ENCODE measurements at regions not wholly inside any gene's neighbourhood (a gene's known extent, or its start where the extent isn't known, plus 50 kb on each side); places are given as distances from the start of the nearest gene placed in this dataset.

DNA sequence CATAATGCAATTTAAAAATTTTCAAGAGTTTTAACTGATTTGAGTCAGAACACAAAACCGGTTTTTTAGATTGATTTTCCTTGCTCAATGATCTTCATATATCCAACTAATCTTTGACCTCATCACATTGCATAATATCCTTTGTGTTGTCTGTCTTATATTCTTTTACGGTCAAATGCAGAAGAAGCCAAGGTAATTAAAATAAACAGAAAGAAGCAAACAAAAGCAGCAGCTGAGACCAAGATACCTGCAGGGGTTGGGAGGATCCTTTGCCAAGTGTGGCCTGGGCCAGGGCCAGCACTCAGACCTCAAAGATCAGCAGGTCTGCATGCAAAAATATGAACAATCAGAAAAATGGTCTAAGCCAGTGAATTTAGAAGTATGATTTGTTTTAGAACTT, 428.9 kb upstream of the NETO1 start:
- Histone ChIP-seq H3K27me3 (ENCODE audit: insufficient read depth, low read length) (no peaks in the 10 kb centered on the region), H3K4me3 (ENCODE audit: low read length) (no peak overlapping the region), H3K4me1 (ENCODE audit: insufficient read depth, low read length) (no peaks in the 10 kb centered on the region), H3K9me3 (ENCODE audit: insufficient read depth, low read depth, low read length) (no peaks in the 10 kb centered on the region), H3K27ac (ENCODE audit: low read depth, low read length) (no peak overlapping the region), H3K36me3 (ENCODE audit: insufficient read depth, low read length) (no peaks in the 10 kb centered on the region), H3K9ac (ENCODE audit: low read depth, low read length) (no peak overlapping the region)
- WGBS = 96% methylated on average over 2 of the region's 2 CpGs

DNA sequence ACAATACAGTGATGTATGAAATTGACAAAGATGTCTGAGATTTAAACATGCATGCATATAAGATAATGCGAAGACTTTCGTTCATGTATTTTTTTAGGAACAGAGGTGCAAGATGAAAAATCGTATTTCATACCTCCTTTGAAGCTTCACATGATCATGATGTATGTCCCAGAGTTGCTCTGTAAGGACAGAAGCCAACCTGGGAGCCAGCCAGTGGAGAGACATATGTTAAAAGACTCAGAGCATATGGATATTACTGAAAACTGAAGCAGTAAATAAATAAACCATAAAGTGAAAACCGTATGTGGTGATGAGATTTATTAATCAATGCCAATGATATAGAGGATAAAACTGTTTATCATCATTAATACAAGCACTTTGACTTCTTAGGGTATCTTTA, 424.4 kb upstream of the NETO1 start:
- 78% methylated on average over 3 of the region's 4 CpGs for WGBS
- H3K4me3 ChIP-seq (ENCODE audit: low read length) = no peak overlapping the region
- H3K36me3 ChIP-seq (ENCODE audit: insufficient read depth, low read length) = no peaks in the 10 kb centered on the region
- no peaks in the 10 kb centered on the region for H3K4me1 ChIP-seq (ENCODE audit: insufficient read depth, low read length)
- H3K9ac ChIP-seq (ENCODE audit: low read depth, low read length) = no peak overlapping the region
- H3K27ac ChIP-seq (ENCODE audit: low read depth, low read length) = no peak overlapping the region
- H3K27me3 ChIP-seq (ENCODE audit: insufficient read depth, low read length) = no peaks in the 10 kb centered on the region
- H3K9me3 ChIP-seq (ENCODE audit: insufficient read depth, low read depth, low read length) = no peaks in the 10 kb centered on the region

DNA sequence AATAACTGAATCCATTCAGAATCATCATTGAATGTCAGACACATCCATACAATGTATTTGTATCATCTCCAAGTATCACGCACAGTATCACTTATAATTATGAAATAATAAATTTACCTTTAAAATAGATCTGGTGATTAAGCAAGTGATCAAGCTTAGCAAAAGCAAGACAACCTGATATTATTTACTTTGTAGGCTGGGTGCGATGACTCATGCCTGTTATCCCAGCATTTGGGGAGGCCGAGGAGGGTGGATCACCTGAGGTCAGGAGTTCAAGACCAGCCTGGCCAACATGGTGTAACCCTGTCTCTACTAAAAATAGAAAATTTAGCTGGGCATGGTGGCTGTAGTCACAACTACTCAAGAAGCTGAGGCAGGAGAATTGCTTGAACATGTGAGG, 421.0 kb upstream of the NETO1 start:
- no peak overlapping the region for H3K9ac ChIP-seq (ENCODE audit: low read depth, low read length)
- WGBS = 98% methylated on average over 2 of the region's 3 CpGs
- no peak overlapping the region for H3K4me3 ChIP-seq (ENCODE audit: low read length)
- H3K36me3 ChIP-seq (ENCODE audit: insufficient read depth, low read length) = no peaks in the 10 kb centered on the region
- no peaks in the 10 kb centered on the region for H3K9me3 ChIP-seq (ENCODE audit: insufficient read depth, low read depth, low read length)
- H3K27me3 ChIP-seq (ENCODE audit: insufficient read depth, low read length) = no peaks in the 10 kb centered on the region
- no peaks in the 10 kb centered on the region for H3K4me1 ChIP-seq (ENCODE audit: insufficient read depth, low read length)
- no peak overlapping the region for H3K27ac ChIP-seq (ENCODE audit: low read depth, low read length)

DNA sequence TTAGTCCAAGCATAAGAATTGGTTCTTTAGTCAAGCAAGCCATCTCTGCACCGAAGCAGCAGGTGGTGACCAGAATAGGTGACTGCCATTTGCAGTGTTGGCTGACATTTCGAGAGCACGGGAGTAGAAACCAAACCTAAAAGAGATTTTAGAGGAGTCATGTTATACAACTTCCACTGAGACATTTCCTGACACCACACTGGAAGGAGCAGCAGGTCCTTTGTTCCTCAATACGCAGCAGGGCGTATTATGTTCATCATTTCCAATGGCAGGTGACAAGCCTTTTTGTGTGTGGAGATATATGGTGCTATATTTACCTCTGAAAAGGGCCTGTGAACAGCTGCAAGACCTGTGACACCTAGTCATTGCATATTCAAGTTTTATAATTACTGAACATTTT, 418.8 kb upstream of the NETO1 start:
- H3K27ac ChIP-seq (ENCODE audit: low read depth, low read length) = no peak overlapping the region
- no peak overlapping the region for H3K9ac ChIP-seq (ENCODE audit: low read depth, low read length)
- H3K4me3 ChIP-seq (ENCODE audit: low read length) = no peak overlapping the region
- no peaks in the 10 kb centered on the region for H3K9me3 ChIP-seq (ENCODE audit: insufficient read depth, low read depth, low read length)
- H3K27me3 ChIP-seq (ENCODE audit: insufficient read depth, low read length) = no peaks in the 10 kb centered on the region
- WGBS = 96% methylated on average over 5 of the region's 5 CpGs
- H3K36me3 ChIP-seq (ENCODE audit: insufficient read depth, low read length) = no peaks in the 10 kb centered on the region
- no peaks in the 10 kb centered on the region for H3K4me1 ChIP-seq (ENCODE audit: insufficient read depth, low read length)

DNA sequence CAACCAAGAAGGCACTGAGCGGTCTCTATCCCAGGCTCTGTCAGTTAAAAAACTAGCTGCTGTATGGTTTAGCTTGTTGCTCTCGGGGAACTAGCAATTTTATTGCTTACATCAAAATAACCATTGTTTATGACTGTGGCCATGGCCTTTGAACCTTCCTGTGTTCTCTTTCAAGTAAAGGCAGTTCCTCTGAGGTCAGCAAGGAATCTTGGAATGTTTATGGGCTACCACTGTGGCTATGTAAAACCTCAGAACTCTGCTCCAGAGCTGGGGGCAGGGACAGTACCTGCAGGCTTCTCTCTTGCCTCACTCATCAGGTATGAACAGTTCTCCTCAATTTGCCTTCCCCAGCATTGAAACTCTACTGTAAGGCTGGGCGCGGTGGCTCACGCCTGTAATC, 416.0 kb upstream of the NETO1 start:
- Histone ChIP-seq H3K9me3 (ENCODE audit: insufficient read depth, low read depth, low read length) (no peaks in the 10 kb centered on the region), H3K9ac (ENCODE audit: low read depth, low read length) (no peak overlapping the region), H3K36me3 (ENCODE audit: insufficient read depth, low read length) (no peaks in the 10 kb centered on the region), H3K4me1 (ENCODE audit: insufficient read depth, low read length) (no peaks in the 10 kb centered on the region), H3K27me3 (ENCODE audit: insufficient read depth, low read length) (no peaks in the 10 kb centered on the region), H3K27ac (ENCODE audit: low read depth, low read length) (no peak overlapping the region), H3K4me3 (ENCODE audit: low read length) (no peak overlapping the region)
- 96% methylated on average over 5 of the region's 5 CpGs for WGBS

DNA sequence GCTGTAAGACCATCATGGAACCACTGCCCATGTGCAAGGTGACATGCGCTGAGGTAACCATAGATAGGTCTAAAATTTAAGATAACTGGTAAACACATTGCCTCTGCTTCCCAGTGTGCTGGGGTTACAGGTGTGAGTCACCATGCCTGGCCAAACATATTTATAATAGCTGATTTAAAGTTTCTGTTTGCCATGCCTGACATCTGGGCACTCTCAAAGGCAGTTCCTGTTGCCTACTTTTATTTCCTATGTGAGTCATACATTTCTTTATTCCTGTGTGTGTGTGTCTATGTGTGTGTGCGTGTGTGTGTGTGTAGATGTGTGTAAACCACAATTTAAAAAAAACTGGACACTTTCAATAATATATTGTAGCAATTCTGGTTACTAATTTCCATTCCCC, 415.2 kb upstream of the NETO1 start:
- H3K4me3 ChIP-seq (ENCODE audit: low read length) = no peak overlapping the region
- no peak overlapping the region for H3K9ac ChIP-seq (ENCODE audit: low read depth, low read length)
- 100% methylated on average over 1 of the region's 2 CpGs for WGBS
- no peak overlapping the region for H3K27ac ChIP-seq (ENCODE audit: low read depth, low read length)
- H3K4me1 ChIP-seq (ENCODE audit: insufficient read depth, low read length) = no peaks in the 10 kb centered on the region
- H3K9me3 ChIP-seq (ENCODE audit: insufficient read depth, low read depth, low read length) = no peaks in the 10 kb centered on the region
- no peaks in the 10 kb centered on the region for H3K36me3 ChIP-seq (ENCODE audit: insufficient read depth, low read length)
- no peaks in the 10 kb centered on the region for H3K27me3 ChIP-seq (ENCODE audit: insufficient read depth, low read length)

DNA sequence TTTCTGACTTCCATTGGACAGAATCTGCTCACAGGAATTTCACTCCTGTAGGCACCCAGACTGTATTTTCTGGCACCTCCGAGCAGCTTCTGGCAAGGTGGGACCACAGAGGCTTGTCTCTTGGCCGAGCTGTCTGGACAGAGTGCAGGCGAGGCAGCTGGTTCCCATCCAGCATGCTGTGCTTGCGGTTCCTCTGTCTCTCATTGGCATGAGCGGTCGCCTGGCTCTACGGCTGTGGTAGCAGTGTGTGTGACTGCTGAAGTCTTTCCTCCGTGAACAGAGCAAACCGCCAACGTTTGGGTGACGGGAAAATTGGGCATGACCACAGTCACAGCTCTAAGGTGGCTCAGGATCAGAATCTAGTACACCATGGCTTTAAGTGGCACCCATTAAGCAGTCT, 411.7 kb upstream of the NETO1 start:
- H3K9ac ChIP-seq (ENCODE audit: low read depth, low read length) = no peak overlapping the region
- H3K27ac ChIP-seq (ENCODE audit: low read depth, low read length) = no peak overlapping the region
- H3K9me3 ChIP-seq (ENCODE audit: insufficient read depth, low read depth, low read length) = no peaks in the 10 kb centered on the region
- H3K27me3 ChIP-seq (ENCODE audit: insufficient read depth, low read length) = no peaks in the 10 kb centered on the region
- WGBS = 95% methylated on average over 11 of the region's 11 CpGs
- H3K36me3 ChIP-seq (ENCODE audit: insufficient read depth, low read length) = no peaks in the 10 kb centered on the region
- no peaks in the 10 kb centered on the region for H3K4me1 ChIP-seq (ENCODE audit: insufficient read depth, low read length)
- no peak overlapping the region for H3K4me3 ChIP-seq (ENCODE audit: low read length)

DNA sequence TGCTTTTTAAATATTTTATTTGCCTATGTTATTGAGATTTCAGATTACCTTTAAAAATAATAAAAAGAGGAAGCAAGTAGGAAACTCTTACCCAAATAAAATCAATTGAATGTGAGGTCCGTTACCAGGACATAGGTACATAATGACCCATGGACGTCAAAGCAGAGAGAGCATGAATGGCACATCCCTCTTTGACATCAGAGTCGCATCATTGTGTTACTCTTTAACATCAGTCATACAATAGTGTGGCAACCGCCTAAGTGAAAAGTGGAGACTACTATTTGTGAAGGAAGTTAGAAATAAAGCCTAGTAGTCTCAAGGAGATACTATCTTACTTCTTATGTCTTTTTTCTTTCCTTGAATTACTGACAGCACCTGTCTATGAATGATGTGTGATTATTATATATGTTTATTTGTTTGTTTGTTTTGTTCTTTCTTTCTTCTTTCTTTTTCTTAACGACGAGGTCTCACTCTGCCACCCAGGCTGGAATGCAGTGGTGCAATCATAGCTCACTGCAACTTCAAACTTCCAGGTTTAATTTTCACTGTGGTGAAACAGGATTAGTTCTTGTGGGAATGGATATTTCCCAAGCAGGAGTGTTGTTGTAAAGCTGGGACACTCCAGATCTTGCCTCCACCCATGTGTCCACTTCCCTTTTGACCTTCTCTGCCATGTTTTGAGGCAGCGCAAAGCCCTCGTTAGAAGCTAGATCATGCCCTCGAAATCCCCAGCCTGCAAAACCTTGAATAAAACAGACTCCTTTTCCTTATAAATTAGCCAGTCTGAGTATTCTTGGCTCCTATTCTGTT, 407.2 kb upstream of the NETO1 start:
- no peak overlapping the region for H3K27ac ChIP-seq (ENCODE audit: low read depth, low read length)

DNA sequence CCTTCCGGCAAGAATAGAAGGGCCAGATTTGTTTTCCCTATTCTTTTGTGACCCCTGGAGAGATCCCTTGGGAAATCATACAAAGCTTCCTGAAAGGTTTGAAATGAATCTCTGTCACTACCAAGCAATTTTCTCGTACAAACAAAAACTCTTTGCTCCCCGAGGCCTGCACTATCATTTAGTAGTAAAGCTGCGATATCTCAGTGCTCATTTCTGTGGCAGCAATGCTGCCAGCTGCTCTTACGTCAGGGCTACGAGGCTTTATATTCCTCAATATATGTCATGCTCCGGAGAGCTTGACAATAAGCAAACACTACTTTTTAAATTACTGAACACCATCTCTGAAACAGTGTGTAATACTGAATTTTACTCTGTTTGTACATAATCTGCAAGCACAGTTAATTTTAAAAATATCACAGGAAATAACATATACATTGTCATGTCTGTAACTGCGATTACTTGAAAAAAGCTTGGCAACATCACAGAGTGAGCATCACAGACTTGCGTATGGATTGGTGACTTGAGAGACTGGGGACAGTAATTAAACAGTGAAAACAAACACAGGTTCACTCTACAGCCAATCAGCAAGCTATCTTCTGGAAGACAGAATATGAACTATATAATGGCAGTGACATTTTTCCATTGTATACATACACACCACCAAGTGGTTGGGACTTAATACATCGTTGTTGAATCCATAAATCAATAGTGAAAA, 403.3 kb upstream of the NETO1 start:
- WGBS = 97% methylated on average over 9 of the region's 10 CpGs
- H3K9ac ChIP-seq (ENCODE audit: low read depth, low read length) = no peak overlapping the region

More for the DNA sequence above, 407.2 kb upstream of the NETO1 start:
- Histone ChIP-seq H3K9ac (ENCODE audit: low read depth, low read length) (no peak overlapping the region), H3K9me3 (ENCODE audit: insufficient read depth, low read depth, low read length) (no peaks in the 10 kb centered on the region), H3K36me3 (ENCODE audit: insufficient read depth, low read length) (no peaks in the 10 kb centered on the region), H3K4me3 (ENCODE audit: low read length) (no peak overlapping the region), H3K27me3 (ENCODE audit: insufficient read depth, low read length) (no peaks in the 10 kb centered on the region), H3K4me1 (ENCODE audit: insufficient read depth, low read length) (no peaks in the 10 kb centered on the region)
- WGBS = 93% methylated on average over 6 of the region's 9 CpGs

DNA sequence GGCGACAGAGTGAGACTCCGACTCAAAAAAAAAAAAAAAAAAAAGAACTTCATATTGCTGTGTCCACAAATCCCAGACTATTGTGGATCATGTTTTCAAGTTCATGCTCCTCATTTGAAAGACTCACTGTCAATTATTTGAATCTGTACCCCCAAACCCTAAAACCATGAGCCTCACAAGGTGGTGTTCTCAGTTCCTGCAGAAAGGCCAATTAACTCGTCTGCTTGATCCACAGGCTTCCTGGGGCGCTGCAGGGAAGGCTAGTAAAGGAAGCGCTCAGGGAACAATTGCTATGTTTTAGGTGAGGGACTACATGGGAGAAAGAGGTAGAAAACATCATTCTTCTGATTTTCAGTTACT, 396.8 kb upstream of the NETO1 start:
- peak overlapping the region; percentile 45 for H3K4me3 ChIP-seq (ENCODE audit: low read length)
- no peak overlapping the region for H3K9ac ChIP-seq (ENCODE audit: low read depth, low read length)
- H3K27me3 ChIP-seq (ENCODE audit: insufficient read depth, low read length) = no peaks in the 10 kb centered on the region
- no peaks in the 10 kb centered on the region for H3K36me3 ChIP-seq (ENCODE audit: insufficient read depth, low read length)
- no peak overlapping the region for H3K27ac ChIP-seq (ENCODE audit: low read depth, low read length)
- 69% methylated on average over 4 of the region's 5 CpGs for WGBS
- no peaks in the 10 kb centered on the region for H3K9me3 ChIP-seq (ENCODE audit: insufficient read depth, low read depth, low read length)
- no peaks in the 10 kb centered on the region for H3K4me1 ChIP-seq (ENCODE audit: insufficient read depth, low read length)

More for the DNA sequence above, 403.3 kb upstream of the NETO1 start:
- H3K27me3 ChIP-seq (ENCODE audit: insufficient read depth, low read length) = no peaks in the 10 kb centered on the region
- H3K4me3 ChIP-seq (ENCODE audit: low read length) = no peak overlapping the region
- H3K36me3 ChIP-seq (ENCODE audit: insufficient read depth, low read length) = no peaks in the 10 kb centered on the region
- no peak overlapping the region for H3K27ac ChIP-seq (ENCODE audit: low read depth, low read length)
- no peaks in the 10 kb centered on the region for H3K4me1 ChIP-seq (ENCODE audit: insufficient read depth, low read length)
- no peaks in the 10 kb centered on the region for H3K9me3 ChIP-seq (ENCODE audit: insufficient read depth, low read depth, low read length)

DNA sequence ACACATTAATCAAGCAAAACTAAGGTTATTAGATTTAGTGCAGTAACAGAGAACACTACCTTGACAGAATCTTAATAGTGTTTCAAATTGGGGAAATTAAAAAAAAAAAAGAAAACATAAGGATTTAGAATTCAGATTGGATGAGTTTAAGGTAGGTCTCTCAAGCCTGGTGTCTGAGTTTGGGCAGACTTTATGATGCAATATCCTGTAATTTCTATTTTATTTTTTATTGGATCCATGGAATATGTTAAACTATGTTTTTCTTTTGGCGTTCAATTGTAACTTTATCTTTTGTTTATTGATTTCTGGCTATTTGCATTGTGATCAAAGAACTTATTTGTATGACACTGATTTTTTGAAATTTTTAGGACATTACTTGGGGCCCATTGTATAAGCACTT, 394.1 kb upstream of the NETO1 start:
- Histone ChIP-seq H3K4me3 (ENCODE audit: low read length) (no peak overlapping the region), H3K27ac (ENCODE audit: low read depth, low read length) (no peak overlapping the region), H3K27me3 (ENCODE audit: insufficient read depth, low read length) (no peaks in the 10 kb centered on the region), H3K9ac (ENCODE audit: low read depth, low read length) (no peak overlapping the region), H3K9me3 (ENCODE audit: insufficient read depth, low read depth, low read length) (no peaks in the 10 kb centered on the region), H3K36me3 (ENCODE audit: insufficient read depth, low read length) (no peaks in the 10 kb centered on the region), H3K4me1 (ENCODE audit: insufficient read depth, low read length) (no peaks in the 10 kb centered on the region)
- WGBS = 100% methylated on average over 1 of the region's 1 CpG
